OCI-LY7 (cell line): ENCODE measurements at regions not wholly inside any gene's neighbourhood (a gene's known extent, or its start where the extent isn't known, plus 50 kb on each side); places are given as distances from the start of the nearest gene placed in this dataset. TPM values are rescaled to one million over a fixed set of nuclear protein-coding genes. Genes with fewer than 3 reads are reported as not detected.

Experiments used
- microRNA-seq: library from miRNA; unstranded; fragments of <30 nt; microRNA quantifications from one replicate; pipeline ENCODE4 v1.2.0, GENCODE V29; 2022; ENCODE audit warnings: borderline replicate concordance
- small RNA-seq: library from RNA; depleted of rRNA; stranded (forward); fragments of <200 nt; gene quantifications from one replicate; pipeline ENCODE3, GENCODE V24; 2014

Small RNAs in the stretch of these regions (microRNA-seq; reads per million reads assigned to microRNA genes)
- not detected for gene MIR548A1

Small RNAs in the stretch of these regions (small RNA-seq; reads per million reads assigned to genes)
- not detected for gene MIR548A1
- not detected for gene RNA5SP205
- gene RNU6-801P = not detected
